NCI-H1092 treated with DMSO at 0.1 percent for 48 hours (cell line): ENCODE measurements at regions not wholly inside any gene's neighbourhood (a gene's known extent, or its start where the extent isn't known, plus 50 kb on each side); places are given as distances from the start of the nearest gene placed in this dataset.

ENCODE experiments used
- DNase-seq: peaks from one replicate; lab custom pipeline; 2025; lab: John Stamatoyannopoulos, UW

DNA sequence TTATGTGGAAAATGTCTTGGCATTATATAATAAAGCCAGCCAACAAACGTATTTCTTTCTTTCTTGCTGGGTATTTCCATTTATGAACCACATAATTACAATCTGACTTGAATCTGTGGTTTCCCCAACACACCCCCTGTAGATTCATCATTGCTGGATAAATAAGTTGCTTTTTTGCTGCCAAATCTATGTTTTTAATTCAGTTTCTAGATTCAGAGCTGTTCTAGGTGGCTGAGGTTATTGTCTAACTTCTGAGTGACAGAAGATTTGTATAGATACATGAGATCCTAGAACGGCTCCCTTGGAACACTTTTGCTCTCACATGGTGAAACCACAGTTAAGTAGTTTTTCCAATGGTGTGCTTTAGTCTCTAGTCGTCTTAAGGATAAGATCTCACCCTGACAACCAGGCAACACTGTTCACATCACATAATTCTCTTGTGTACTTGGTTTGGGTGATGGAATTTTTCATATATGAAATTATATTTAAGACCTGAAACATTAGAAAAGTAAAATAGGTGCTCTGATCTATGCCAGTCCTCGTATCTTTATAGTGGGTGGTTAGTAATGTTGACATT is 239.1 kb downstream of the KLF12 start:
- no peak for DNase-seq

- DNase-seq, result no peak
Measured at GRCh38 chr13:73893833-73894232, 240.4 kb downstream of the KLF12 start.

GRCh38 chr13:73891805-73892204 is 242.4 kb downstream of the KLF12 start:
- no peak for DNase-seq

DNA sequence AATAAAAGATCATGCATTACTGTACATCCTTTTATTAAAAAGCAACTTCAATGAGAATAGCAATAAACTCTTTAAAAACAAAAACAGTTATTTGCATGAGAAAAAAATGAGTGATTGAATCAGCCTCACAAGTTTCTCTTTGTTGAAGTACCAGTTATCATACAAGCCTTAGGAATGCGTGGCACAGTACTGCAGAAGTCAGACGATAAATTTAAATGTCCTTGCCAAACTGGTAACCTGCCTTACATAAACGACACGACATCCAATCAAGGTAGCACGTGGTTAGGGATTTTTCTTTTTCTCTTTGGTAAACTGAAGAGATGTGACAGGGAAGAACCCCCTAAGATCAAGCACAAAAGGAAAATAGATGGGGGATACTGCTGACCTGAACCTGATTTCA is 251.0 kb downstream of the KLF12 start:
- DNase-seq, result no peak

GRCh38 chr13:73880365-73880764 is 253.8 kb downstream of the KLF12 start:
- DNase-seq, result no peak

GRCh38 chr13:73879346-73880015 is 254.7 kb downstream of the KLF12 start:
- no peak for DNase-seq

DNA sequence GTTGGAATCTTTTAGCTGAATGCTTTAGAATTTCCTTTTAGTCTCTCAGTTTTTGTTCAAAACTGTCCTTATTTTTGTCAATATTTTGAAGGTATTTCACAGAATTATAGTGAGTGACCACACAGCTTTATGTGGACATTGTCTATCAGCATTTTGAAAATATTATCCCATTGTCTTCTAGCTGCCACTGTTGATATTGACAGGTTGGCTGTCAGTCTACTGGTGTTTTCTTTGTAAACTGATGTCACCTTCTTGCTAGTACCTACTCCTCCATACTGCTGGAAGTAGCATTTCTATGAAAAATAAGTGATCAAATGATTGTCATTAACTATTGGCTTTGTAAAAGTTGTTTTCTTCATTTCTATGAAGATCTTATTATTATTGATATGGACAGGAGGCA is 256.8 kb downstream of the KLF12 start:
- DNase-seq, result no peak

- no peak for DNase-seq
Measured at GRCh38 chr13:73876323-73876722, 257.9 kb downstream of the KLF12 start.

DNA sequence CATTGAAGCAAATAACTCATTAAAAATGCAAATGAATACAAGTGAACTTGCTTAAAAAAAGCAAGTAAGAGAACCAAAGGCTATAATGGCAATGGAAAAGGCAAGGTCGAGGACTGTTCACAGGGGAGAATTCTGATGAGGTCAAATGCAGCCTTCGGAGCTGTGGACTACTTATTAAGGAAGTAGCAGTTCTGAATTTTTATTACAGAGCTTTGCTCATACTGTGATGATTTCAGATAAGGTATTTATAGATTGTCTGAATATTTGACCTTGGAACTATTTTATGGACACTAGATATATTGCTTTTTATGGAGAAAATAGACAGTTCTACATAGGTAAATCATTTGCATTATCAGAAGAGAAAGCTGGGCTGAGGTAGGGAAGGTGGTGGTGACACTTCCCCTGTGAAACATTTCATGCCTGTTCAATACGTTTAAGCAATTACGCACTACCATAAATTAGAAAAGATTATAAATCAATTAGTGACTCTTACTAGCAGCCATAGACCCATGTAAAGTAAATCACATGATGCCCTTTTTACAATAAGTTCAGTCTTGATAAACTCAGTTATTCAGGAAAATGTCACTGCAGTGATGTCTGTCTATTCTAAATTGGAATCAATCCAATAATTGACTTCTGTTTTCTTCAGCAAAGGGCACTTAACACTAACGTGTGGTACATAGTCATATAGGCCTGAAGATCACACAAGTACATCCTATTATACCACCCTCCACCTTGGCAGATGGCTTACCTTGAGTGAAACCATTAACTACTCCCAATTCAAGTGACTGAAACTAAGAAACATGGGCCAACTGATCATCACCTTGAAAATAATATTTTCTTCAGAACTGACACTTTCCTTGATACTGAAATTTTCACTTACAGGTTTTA is 260.0 kb downstream of the KLF12 start:
- DNase-seq, result no peak

DNA sequence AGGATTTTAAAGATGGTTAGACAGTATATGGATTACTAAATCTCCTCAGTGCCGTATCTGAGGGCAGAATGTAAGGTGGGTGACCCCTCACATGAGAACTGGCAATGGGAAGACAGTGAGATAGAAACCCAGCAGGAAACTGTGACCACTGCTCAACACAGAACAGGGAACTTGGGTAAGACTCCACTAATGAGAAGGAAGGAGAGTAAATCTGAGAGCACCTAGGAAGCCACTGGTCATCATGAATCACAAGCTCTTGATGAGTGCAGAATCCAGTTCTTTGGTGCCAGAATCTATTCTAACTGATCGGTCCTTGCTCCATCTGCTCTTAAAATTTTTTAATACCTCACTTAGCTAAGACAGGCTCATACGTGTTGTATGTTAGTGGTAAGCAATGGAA is 261.8 kb downstream of the KLF12 start:
- no peak for DNase-seq

DNA sequence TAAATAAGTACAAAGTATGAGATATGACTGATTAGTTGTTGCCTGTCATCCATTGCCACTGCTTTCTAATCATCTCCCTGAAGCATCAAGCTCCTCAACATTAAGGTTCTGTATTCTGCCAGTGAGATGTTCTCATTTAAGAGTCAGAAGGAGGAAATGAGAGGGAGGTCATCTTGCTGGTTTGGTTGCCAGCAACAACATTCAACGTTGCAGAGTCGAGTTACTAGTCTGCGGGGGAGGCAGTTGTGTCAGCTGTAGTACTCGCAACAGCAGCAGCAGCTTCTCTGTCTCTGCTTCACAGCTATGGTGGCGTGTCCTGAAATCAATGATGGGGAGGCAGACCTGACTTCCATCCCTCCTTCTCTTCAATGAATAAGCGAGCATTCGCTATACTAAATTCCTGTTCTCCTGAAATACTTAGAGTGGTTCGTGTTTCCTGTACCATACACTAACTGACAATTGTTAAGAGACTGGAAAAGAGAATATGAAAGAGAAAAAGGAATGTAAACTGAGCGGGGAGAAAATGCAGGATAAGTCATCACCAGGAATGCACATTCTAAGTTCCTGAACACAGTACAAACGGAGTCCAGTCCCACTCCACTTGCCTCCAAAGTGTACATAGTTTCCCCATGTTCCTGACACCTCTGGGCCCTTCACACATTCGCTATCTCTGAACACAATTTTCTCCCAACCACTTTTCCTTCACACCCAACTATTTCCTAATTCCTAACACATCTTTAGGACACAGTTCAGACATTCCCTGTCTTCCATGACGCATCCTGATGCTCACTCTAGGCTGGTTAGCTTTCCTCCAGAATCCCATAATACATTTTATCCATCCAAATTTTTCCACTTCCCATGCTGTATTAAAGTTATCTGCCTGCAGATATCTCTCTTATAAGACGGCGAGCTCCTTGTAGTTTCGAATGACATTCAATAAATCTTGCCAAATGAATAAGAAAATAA is 263.0 kb downstream of the KLF12 start:
- no peak for DNase-seq

DNA sequence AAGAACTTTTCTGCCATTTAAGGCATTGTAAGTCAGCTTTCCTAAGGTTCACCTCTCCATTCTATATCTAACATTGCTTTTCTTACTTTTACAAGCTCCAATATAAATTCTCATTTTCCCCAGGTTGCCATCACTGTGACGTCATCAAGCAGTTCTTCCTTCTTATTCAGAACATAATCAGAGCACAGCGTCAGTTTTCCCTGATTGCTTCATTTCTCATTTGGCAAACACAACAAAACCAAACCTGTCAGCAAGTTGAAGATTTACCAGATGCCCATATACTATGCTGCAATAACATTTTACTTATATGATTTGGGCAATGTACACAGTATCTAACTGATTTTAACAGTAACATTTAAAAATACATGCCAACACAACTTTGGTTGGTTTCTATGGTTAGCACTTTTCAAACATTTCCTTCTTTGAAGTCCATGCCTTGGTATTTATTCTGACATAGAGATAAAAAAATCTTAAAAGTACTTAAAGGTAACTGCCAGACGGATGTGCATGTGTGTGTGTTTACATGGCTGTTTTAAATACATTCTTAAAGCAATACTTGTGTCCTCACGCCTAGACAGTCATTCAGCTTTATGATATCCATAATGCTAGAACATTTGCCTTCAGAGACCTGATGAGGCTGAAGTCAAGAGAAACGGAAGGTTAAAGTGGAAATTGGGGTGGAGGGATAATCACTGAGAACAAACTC is 264.0 kb downstream of the KLF12 start:
- no peak for DNase-seq

DNA sequence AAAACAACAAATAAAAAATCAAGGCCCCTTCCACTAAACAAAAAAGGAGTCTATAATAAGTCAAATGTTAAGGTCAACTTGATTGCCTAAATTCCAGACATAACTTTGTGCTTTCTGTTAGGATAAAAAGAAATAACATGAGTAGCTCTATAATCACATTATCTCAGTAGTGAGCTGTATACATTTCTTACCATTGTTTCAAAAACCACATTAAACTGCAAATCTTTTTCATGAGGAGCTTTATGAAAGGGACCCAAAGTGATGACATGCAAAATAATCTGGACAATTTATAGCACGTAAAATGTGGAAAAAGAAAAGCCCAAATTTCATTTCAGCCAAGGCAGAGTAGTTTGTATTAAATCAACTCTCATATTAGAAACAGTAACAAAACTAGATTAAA is 269.2 kb downstream of the KLF12 start:
- DNase-seq, result no peak

- no peak for DNase-seq
Measured at GRCh38 chr13:73861136-73861535, 273.1 kb downstream of the KLF12 start.

DNA sequence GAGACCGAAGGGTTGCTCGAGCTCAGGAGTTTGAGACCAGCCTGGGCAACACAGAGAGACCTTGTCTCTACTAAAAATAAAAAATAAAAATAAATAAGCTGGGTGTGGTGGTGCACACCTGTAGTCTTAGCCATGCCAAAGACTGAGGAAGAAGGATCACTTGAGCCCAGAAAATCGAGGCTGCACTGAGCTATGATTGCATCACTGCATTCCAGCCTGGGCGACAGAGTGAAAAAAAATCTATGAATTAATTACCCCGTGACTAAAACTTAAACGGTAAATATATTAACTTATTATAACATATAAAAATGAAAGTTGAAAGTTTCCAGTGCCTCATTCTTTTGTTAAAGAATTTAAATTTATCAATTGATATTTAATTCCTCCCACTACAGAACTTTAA is 273.7 kb downstream of the KLF12 start:
- DNase-seq, result no peak

GRCh38 chr13:73859841-73860240 is 274.4 kb downstream of the KLF12 start:
- DNase-seq, result no peak

- no peak for DNase-seq
Measured at GRCh38 chr13:73857106-73857505, 277.1 kb downstream of the KLF12 start.

DNA sequence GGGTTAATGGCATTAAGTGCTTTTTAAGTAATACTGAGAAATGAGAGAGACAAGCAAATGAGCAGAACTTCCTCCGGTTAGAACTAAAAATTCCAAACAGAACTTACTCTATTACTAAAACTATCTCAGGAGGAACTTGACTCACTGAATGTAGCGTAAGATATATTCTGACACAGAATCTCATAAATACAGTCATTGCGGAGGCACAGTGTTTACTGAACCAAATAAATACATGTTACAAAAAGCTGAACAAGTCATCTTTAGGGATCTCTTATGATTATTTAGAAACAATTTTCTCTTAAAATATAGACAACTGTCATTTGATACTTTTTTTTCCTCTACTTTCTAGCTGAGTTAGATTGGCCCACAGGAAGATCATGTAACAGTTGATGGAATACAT is 283.1 kb downstream of the KLF12 start:
- DNase-seq, result no peak

GRCh38 chr13:73850104-73850873 is 283.9 kb downstream of the KLF12 start:
- no peak for DNase-seq

DNA sequence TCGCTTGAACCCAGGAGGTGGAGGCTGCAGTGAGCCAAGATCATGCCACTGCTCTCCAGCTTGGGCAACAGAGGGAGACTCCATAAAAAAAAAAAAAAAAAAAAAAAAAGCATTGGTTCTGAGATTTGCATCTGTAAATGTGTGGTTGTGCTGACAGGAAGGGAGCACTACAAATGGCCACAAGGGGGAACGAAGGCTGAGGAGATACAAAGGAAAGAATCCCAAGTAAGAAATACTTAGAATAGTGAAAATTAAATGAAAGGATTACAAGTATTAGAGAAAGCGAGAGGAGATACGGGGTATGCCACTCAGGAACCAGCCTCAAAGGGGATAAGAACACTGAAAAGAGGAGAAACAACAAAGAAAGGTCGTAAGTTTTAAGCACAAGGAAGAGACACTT is 284.9 kb downstream of the KLF12 start:
- DNase-seq, result peak; percentile 13

DNA sequence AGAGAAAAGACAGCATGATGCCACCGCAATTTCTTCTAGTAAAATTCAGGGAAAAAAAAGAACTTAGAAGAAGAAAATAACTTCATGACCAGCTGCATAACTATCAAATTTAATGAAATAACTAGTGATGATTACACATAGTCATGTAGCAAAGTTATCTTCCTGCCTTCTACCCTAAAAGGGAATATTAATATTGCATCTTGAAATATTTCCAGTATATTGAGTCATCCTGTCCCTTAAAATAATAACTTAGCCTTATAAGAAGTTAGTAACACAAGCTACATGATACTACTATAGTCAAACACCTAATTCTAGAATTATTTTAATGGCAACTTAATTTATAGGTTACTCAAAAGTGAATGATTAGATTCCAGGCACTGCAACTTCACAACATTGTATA is 289.2 kb downstream of the KLF12 start:
- no peak for DNase-seq
